Astrocyte of the cerebellum (primary cell): ENCODE measurements at regions not wholly inside any gene's neighbourhood (a gene's known extent, or its start where the extent isn't known, plus 50 kb on each side); places are given as distances from the start of the nearest gene placed in this dataset.

Source experiments
- DNase-seq: peaks from one replicate; pipeline ENCODE4 v3.0.0-alpha.2; 2011; ENCODE audit warnings: low read depth
- H3K4me3 ChIP-seq: 2 replicates; pipeline ENCODE4 v1.5.1; 2011; ENCODE audit warnings: mild to moderate bottlenecking, low read depth, low read length, moderate library complexity
- in situ Hi-C: cut with HindIII; loops from 2 replicates; pipeline ENCODE4 v1.10.0; 2017; ENCODE audit warnings: low sequenced_read_pairs
- TF ChIP-seq, protein P1 (sequence below): IDR thresholded peaks from 2 replicates; pipeline ENCODE4 v1.5.1; 2012; ENCODE audit warnings: low read length, low read depth, moderate library complexity, mild to moderate bottlenecking; ENCODE audit errors: missing control alignments

DNA sequence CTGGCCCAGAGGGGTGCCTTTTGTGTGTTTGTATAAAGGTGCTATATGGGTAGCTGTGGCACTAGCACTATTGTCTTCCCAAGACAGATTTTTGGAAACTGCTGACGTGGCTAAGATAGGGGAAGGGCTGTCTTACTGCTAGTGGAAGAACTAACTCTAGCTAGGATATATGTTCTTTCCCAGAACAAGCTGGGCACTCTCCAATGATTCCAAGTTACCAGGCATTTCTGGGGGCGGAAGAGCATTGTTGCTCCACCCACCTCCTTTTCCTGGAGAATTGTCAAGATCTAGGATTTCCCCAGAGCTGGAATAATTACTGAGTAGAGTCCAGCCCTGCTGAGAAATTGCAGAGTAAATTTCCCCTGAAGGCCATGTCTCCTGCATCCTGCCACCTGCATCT is 408.3 kb downstream of the KLF5 start:
- no peak overlapping the region for H3K4me3 ChIP-seq
- DNase-seq: no peak
- TF ChIP-seq, protein P1, sequence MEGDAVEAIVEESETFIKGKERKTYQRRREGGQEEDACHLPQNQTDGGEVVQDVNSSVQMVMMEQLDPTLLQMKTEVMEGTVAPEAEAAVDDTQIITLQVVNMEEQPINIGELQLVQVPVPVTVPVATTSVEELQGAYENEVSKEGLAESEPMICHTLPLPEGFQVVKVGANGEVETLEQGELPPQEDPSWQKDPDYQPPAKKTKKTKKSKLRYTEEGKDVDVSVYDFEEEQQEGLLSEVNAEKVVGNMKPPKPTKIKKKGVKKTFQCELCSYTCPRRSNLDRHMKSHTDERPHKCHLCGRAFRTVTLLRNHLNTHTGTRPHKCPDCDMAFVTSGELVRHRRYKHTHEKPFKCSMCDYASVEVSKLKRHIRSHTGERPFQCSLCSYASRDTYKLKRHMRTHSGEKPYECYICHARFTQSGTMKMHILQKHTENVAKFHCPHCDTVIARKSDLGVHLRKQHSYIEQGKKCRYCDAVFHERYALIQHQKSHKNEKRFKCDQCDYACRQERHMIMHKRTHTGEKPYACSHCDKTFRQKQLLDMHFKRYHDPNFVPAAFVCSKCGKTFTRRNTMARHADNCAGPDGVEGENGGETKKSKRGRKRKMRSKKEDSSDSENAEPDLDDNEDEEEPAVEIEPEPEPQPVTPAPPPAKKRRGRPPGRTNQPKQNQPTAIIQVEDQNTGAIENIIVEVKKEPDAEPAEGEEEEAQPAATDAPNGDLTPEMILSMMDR: no peak
- in situ Hi-C loops: no loop called here

DNA sequence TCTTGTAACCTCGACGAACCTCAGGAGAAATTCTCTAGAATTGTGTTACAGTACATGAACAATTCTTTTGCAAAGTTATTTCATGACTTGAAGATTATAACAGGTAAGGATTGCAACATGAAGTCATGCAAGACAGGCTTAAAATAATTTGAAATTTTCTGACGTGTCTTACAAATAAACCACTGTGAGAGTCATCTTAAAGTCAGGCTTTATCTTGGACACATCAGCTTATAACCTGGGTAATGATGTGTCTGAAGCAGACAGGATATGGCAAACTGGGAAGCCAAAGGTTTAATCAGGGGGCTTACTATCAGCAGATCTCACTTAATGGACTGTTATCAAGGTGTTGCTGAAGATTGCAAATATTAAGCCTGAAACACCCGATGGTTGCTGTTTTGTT is 407.8 kb downstream of the KLF5 start:
- in situ Hi-C loops: no loop called here
- no peak overlapping the region for H3K4me3 ChIP-seq
- TF ChIP-seq, protein P1: no peak
- no peak for DNase-seq

DNA sequence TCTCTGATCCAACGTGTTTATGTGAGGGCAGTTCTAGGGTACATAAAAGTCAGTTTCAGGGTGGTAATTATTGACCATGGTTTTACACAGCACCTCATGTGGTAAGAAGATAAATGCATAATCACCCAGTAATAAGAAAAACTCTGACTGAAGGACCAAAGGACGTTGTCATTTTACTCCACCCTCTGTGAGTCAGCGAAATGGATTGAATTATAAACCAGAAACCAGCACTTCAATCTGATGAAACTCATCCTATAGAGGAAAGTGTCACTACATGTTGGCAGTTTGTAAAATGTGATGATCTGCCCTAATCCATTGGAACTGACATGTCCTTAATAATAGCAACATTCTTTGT is 406.8 kb downstream of the KLF5 start:
- H3K4me3 ChIP-seq: no peak overlapping the region
- in situ Hi-C loops: no loop called here
- DNase-seq: no peak
- TF ChIP-seq, protein P1: no peak

DNA sequence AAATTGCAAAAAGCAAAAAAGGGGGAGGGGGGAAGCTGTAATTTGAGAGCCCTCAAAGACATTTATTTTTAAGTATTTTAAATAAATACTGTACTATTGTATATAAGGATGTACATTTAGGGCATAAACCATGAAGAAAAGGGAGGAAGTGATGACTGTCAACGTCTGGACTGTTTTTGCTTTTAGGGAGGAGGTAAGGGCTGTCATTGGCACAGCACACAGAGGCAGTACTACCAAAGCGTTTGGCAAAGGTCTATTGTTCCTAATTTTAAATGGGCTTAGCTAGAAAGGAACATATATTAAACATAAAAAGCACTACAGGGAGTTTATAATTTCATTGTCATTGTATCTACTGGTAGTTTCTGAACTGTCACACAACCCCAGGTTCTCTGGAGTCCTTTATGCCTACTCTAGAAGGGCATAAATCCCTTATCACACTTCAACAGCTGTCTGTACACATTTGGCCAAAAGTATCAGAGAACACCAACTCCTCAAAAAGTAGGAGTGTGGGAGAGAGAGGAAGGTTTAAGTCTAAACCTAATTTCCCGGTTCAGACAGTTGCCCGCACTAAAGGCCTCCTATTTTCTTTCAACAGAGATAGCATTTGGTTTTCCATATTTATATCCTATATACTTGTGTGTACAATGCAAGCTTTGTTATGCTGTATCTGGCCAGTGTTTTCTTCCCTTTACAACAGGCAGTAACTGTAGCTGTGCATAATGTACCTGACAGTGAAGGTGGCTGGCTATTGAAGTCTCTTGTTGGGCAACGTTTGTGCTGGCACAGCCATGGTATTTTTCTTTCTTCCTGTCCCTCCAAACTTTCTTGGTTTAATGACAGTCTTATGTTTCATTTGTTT is 406.2 kb downstream of the KLF5 start:
- TF ChIP-seq, protein P1: no peak
- no peak overlapping the region for H3K4me3 ChIP-seq
- no peak for DNase-seq
- in situ Hi-C loops: no loop called here

DNA sequence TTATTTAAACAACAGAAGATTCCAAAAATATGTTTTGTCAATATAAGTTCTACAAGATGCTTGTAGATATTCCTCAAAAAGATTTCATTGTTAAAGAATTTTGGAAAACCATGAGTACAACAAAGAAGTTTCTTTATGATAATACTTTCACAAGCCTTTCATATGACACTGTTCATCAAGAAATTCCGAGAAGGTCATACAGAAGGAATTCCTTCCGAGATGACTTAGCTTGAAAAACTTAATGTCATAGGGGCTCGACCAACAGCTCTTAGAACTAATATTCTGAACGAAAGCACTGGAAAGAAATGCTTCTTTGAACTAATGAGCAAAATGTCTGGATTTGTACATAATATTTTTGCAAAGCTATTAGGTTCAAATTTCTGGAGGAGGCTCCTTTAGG is 403.4 kb downstream of the KLF5 start:
- TF ChIP-seq, protein P1: no peak
- DNase-seq: no peak
- H3K4me3 ChIP-seq: no peak overlapping the region
- in situ Hi-C loops: no loop called here

DNA sequence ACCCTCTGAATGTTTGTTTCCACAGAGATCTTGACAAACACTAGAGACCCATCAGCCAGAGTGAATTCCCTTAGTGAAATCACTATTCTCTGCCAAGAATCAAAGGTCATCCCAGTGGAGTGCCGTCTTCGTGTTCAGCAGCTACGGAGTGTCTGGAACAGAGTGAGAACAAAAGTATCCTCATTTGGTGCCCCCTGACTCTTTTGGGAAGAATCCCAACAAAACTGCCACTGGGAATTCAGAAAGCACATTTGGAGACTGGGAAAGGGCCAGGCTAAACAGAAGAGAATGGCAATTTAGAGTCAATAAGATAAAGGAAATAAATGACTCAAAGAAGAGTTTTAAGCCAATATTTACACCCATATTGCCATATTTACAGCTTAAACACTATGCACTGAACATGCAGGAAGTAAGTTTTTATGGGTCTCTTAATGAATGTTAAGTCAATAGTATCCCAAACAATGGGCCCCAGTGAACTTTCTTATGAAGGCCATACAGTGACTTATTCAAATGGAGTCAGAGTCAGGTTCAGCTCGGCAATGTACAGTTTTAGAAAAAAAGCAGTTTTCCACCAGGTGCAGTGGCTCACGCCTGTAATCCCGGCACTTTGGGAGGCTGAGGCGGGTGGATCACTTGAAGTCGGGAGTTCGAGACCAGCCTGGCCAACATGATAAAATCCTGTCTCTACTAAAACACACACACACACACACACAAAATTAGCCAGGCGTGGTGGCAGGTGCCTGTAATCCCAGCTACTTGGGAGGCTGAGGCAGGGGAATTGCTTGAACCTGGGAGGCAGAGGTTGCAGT is 392.6 kb downstream of the KLF5 start:
- in situ Hi-C loops: no loop called here
- TF ChIP-seq, protein P1: no peak
- no peak overlapping the region for H3K4me3 ChIP-seq
- no peak for DNase-seq
